NCI-H446 treated with DMSO at 0.1 percent for 48 hours (cell line): ENCODE measurements at regions not wholly inside any gene's neighbourhood (a gene's known extent, or its start where the extent isn't known, plus 50 kb on each side); places are given as distances from the start of the nearest gene placed in this dataset.
"Not testable (repeated sequence)": the region's sequence is repeated elsewhere in the genome, so short reads cannot be mapped to it uniquely, and the experiment has no call there.

Source experiments
- DNase-seq: peaks from one replicate; lab custom pipeline; 2025; lab: John Stamatoyannopoulos, UW

DNA sequence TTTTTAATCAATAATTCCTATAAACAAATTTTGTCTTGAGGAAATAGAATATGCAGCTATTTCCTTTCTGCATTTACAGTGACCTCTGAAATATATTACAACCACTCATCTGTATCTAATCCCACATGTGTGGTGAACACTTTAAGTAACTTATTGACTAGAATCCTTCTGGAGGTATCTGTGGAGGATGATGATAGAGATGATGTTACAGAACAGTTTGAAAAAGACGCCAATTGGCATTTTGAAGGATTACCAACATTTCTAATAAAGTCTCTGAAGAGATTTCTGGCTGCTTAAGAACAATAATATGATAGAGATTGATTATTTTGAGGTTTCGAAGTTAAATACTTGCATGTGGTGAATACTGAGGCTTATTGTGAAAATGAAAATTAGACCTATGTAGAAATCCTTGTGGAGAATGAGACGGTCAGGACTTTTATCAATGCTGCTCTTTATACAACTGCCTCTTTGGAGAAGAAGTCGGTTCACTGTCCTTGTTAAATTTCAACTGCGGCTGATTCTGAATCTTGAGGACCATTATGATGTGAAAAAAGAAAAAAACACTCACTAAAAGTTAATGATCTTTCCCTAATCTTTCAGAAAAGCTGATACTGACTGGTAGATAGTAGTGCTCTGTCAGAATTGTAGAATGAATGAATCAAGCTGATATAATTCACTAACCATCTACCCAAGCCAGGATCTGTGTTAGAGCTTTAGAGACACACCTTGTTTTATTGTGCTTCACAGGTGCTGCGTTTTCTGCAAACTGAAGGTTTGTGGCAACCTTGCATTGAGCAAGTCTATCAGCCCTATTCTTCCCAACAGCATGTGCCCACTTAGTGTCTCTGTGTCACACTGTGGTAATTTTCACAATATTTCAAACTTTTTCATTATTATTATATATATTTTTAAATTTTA is 204.7 kb downstream of the SPRY1 start:
- no peak for DNase-seq

DNA sequence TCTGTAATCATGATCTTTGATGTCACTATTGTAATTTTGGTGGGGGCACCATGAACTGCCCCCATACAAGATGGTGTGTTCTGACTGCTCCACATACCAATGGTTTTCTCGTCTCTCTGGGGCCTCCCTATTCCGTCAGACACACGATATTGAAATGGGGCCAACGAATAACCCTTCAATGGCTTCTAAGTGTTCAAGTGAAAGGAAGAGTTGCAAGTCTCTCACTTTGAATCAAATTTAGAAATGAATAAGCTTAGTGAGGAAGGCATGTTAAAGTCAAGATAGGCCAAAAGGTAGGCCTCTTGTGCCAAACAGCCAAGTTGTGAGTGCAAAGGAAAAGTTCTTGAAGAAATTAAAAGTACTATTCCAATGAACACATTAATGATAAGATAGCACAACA is 205.4 kb downstream of the SPRY1 start:
- no peak for DNase-seq

GRCh38 chr4:123603165-123603564 is 206.6 kb downstream of the SPRY1 start:
- no peak for DNase-seq

DNA sequence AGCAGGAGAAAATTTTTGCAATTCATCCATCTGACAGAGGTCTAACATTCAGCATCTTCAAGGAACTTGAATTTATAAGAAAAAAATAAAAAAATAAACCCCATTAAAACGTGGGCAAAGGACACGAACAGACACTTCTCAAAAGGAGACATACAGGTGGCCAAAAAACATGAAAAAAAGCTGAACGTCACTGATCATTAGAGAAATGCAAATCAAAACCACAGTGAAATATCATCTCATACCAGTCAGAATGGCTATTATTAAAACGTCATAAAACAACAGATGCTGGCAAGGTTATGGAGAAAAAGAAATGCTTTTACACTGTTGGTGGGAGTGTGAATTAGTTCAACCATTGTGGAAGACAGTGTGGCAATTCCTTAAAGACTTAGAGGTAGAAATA is 209.2 kb downstream of the SPRY1 start:
- DNase-seq: not testable (repeated sequence)

- no peak for DNase-seq
Observed at GRCh38 chr4:123606336-123606735, 209.7 kb downstream of the SPRY1 start.

DNA sequence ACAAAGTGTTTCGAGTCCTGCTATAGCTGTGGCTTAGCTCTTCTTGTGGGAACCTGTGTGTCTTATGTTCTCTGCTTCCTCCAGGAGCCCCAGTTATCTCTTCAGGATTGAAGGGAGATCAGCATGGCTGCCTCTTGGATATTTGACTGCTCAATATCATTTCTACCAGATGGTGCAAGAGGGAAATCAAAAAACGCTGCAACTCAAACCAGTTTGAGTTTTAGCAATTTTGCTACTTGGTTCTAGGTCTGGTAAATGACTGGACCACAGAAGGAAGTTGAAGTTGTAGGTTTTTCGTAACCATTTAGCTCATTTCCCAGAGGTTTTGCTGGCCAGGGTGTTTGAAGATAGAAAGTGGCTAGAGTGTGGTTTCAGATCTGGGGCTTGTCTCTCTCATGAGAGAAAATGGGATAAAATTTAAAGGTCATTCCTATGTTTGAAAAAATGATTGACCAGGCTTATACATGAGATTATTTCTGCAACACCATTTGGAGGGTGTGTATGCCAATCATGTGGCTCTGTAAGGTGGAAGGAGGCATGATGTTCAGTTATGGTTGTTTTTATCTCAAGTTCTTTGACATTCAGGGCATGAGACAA is 210.4 kb downstream of the SPRY1 start:
- no peak for DNase-seq

DNA sequence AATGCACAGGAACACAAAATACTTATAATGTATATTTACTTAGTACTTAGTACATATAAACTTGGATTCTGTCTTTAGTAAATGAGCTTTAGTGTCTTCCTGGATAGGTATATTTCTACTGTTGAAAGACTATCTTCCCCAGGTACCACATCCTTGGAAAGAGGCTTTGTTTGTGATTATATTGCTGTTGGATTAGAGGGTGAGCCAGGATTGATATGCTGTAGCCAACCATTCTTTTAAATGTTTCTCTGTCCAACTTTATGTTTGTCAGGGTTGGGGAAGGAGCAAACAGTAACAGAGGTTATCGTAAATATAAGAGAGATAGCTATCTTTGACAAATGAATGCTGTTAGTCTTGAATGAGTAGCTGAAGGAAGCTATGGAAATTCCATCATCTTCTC is 213.2 kb downstream of the SPRY1 start:
- DNase-seq: no peak

DNA sequence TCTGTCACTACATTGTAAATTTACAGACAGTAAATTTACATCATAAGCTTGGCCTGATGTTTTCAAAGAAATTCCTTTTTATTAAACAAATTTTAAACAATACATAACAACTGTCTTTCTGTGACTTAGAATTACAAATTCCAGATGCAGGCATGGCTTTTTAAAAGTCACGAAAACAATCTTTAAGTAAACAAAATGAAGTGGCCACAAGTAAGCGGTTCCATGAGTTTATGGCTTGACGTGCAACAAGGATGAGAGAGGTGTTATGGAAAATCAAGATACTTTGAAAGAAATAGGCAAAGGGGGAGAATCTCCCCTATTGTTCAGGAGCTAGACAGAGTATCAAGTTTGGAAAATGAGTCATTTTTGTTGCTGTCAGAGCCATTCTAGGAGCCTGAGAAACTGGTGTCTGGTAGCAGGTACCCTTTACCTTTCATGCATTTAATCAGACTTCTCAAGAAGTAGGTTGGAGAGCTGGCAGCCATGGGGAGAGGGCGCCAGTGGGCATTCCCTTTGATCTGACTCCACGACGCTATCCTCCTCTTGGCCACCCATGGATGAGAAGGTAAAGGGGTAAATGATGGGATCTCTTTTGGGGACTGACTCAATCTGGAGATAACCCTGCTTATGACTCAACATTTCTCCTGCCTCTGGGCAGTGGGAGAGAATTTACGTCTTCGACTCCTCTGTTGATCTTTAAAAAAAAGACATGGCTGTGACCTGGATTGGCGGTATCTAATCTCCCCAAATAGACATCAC is 217.2 kb downstream of the SPRY1 start:
- DNase-seq: no peak

DNA sequence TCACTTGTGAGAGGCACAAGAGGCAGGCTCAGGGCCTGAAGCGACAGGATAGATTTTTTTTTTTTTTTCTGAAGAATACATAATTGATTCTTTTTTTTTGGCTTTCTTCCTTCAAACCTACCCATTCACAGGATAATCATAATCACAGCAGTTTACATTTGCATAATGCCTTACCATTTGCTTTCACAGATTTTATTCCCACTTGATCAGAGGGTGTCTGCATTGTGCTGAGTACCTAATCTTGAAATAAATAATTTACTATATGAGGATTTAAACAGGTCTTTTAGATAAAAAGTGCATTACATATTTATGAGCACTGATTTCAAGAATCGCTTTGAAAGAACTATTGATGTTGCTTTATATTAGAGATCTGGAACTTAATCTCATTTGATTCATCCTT is 219.3 kb downstream of the SPRY1 start:
- DNase-seq: no peak

GRCh38 chr4:123616951-123617461 is 220.4 kb downstream of the SPRY1 start:
- DNase-seq: no peak

GRCh38 chr4:123617791-123618190 is 221.2 kb downstream of the SPRY1 start:
- no peak for DNase-seq

GRCh38 chr4:123618606-123619005 is 222.0 kb downstream of the SPRY1 start:
- no peak for DNase-seq

DNA sequence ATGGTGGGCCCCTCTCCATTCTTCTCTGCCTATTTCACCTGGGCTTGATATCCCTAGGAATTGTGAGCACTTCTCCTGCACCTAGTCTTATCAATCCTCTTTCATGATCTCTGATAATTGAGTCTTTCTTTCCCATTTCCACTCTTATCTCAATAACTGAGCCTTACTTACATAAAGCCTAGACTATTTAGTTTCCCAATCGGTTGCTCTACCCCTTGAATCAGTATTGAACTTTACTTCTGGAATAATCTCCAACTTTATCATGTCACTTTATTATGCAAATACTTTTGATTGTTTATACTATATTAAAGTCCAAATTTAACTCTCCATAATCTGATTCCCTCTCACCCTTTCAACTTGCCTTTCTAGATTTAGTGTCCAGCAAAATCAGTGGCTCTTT is 222.7 kb downstream of the SPRY1 start:
- DNase-seq: no peak

DNA sequence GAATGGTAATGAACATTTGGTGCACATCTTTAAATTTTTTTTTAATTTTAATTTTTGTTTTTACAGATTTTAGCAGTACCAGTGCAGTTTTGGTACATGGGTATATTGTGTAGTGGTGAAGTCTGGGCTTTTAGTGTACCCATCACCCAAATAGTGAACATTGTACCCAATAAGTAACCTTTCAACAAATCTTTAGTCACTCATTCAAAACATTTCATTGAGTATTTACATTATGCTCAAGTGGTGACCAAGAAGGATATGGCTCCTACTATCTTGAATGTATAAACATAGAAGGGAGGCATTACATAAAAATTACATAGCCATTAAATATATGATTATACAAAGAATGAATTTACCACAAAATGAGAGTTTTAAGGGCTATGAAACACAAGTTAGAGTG is 223.3 kb downstream of the SPRY1 start:
- DNase-seq: no peak

- DNase-seq: no peak
Observed at GRCh38 chr4:123621072-123621705, 224.6 kb downstream of the SPRY1 start.

GRCh38 chr4:123622572-123622971 is 226.0 kb downstream of the SPRY1 start:
- no peak for DNase-seq

DNA sequence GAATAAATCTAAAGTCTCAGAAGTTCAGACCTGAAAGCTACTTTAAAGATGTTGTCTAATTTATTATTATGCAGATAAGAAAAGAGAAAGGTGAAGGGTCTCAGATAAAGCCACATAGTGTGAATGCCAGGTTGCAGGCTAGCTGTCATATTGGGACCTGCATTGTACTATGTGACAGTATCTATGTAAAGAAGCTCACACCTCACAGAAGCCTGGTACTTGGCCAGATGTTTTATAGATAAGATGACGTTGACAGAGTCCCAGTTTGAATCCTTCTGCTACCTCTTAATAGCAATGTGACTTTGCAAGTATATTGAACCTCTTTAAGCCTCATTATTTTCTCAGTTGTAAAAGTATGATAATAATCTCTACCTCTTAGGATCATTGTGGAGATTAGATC is 227.0 kb downstream of the SPRY1 start:
- DNase-seq: no peak

- DNase-seq: no peak
Observed at GRCh38 chr4:123624959-123625358, 228.4 kb downstream of the SPRY1 start.

- DNase-seq: no peak
Observed at GRCh38 chr4:123628288-123628687, 231.7 kb downstream of the SPRY1 start.

- no peak for DNase-seq
Observed at GRCh38 chr4:123631786-123632692, 235.4 kb downstream of the SPRY1 start.

GRCh38 chr4:123632693-123633030 is 236.1 kb downstream of the SPRY1 start:
- DNase-seq: no peak
